ENCODE measurements at regions not wholly inside any gene's neighbourhood (a gene's known extent, or its start where the extent isn't known, plus 50 kb on each side); places are given as distances from the start of the nearest gene placed in this dataset.

- no peak for TF ChIP-seq CTCF (IDR thresholded peaks at IDR 0.05; ENCODE audit: low read length)
- TF ChIP-seq EZH2phosphoT487 (IDR thresholded peaks at IDR 0.05; ENCODE audit: low read length): no peak
Observed at GRCh38 chr6:71642793-71643192, 243.6 kb upstream of the RIMS1 start.

Measured in MM.1S (cell line).